Stimulated activated CD4-positive, alpha-beta T cell treated with anti-CD3 and anti-CD28 coated beads, Interleukin-1b, Interleukin-23, amount 100 ng/mL, for 24 hours (primary cell): ENCODE measurements at regions not wholly inside any gene's neighbourhood (a gene's known extent, or its start where the extent isn't known, plus 50 kb on each side); places are given as distances from the start of the nearest gene placed in this dataset.

Experiments
- DNase-seq, 4 experiments: peaks; one replicate each; pipeline ENCODE4 v3.0.0-alpha.2; 2020; ENCODE audit warnings: low read depth in 4 of 4, low spot score in 1 of 4

- no peak for DNase-seq
Observed at GRCh38 chr11:69928975-69929374, 109.8 kb upstream of the FGF3 start.

GRCh38 chr11:69930081-69931059, 111.2 kb upstream of the FGF3 start:
- no peak for DNase-seq

GRCh38 chr11:69931060-69931910, 112.1 kb upstream of the FGF3 start:
- no peak for DNase-seq

GRCh38 chr11:69931994-69932910, 113.0 kb upstream of the FGF3 start:
- no peak for DNase-seq

GRCh38 chr11:69934861-69935494, 115.8 kb upstream of the FGF3 start:
- no peak for DNase-seq

GRCh38 chr11:69935941-69936505, 116.8 kb upstream of the FGF3 start:
- no peak for DNase-seq

GRCh38 chr11:69936771-69937170, 117.6 kb upstream of the FGF3 start:
- DNase-seq = no peak

- DNase-seq = no peak
Observed at GRCh38 chr11:69938206-69938605, 119.0 kb upstream of the FGF3 start.

GRCh38 chr11:69939551-69940245, 120.5 kb upstream of the FGF3 start:
- no peak for DNase-seq

GRCh38 chr11:69940246-69940610, 121.0 kb upstream of the FGF3 start:
- DNase-seq = no peak

- DNase-seq = no peak
Observed at GRCh38 chr11:69941546-69942332, 122.5 kb upstream of the FGF3 start.

- no peak for DNase-seq
Observed at GRCh38 chr11:69942333-69942820, 123.2 kb upstream of the FGF3 start.

GRCh38 chr11:69943066-69943465, 123.8 kb upstream of the FGF3 start:
- DNase-seq = no peak

GRCh38 chr11:69943506-69943905, 124.3 kb upstream of the FGF3 start:
- no peak for DNase-seq

- DNase-seq = no peak
Observed at GRCh38 chr11:69944146-69944795, 125.1 kb upstream of the FGF3 start.

GRCh38 chr11:69945157-69945556, 125.9 kb upstream of the FGF3 start:
- no peak for DNase-seq

GRCh38 chr11:69947059-69947792, 128.0 kb upstream of the FGF3 start:
- no peak for DNase-seq
